ENCODE measurements at regions not wholly inside any gene's neighbourhood (a gene's known extent, or its start where the extent isn't known, plus 50 kb on each side); places are given as distances from the start of the nearest gene placed in this dataset.
"Not testable (repeated sequence)": the region's sequence is repeated elsewhere in the genome, so short reads cannot be mapped to it uniquely, and the experiment has no call there.

DNA sequence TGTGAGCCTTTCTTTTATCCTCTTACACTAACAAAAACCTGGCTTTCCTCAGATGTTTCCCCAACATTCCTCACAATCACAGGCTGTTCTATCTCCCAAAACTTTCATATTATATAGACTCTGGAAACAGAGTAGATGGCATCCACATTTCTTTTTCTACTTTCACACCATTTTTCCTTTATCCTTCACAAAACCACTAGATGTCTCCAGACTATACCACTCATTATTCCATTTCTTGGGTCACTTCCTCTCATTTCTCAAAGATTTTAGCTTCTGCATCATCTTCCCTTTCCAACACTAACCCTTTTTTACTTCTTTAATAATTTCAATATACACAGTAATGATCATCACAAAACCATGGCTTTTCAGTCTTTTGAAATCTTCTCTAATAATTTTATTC lies 286.0 kb upstream of the DEPDC1 start:
- DNase-seq (ENCODE audit: low spot score) = no peak

DNA sequence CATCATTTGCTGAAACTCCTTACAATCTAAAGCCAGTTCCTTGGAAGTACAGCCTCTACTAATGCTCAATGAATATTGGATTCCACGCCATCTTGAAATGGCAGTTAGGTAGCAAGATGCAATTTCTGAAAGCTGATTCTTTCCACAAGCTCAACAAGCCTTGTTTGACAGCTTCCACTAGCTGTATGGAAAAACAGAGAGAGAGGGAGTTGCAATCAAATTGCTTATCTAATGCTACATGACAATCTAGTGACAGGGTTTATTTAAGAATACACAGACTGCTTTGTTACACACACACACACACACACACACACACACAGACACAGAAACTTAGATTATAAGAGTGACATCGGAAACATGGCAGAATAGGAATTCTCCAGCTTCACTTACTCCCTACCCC lies 288.4 kb upstream of the DEPDC1 start:
- no peak for DNase-seq (ENCODE audit: low spot score)

DNA sequence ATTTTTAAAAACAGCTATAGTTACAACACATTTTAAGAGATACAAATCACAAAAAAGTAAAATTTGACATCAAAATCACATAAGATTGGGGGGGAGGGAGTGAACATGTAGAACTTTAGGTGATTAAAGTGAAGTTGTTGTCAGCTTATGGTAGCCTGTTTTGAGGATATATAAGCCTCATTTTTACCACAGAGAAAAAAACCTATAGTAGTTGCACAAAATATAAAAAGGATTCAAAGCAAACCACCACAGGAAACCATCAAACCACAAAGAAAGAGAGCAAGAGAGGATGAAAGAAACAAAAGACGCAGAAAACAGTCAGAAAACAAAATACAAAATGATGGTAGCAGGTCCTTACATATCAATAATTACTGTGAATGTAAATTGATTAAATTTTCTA lies 291.9 kb upstream of the DEPDC1 start:
- no peak for DNase-seq (ENCODE audit: low spot score)

DNA sequence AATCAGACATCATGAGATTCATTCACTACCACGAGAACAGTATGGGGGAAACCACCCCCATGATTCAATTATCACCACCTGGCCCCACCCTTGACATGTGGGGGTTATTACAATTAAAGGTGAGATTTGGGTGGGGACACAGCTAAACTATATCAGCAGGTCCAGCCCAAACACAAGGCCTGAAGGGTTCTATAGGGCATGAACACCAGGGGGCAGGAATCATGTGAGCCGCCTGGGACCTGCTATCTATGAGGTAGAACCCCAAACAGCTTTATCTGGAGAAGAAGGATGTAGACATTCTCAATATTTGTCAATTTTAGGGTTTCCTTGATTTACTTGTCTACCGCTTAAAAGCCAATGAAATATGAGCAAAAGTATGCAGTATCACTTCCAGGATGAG lies 294.9 kb upstream of the DEPDC1 start:
- no peak for DNase-seq (ENCODE audit: low spot score)

DNA sequence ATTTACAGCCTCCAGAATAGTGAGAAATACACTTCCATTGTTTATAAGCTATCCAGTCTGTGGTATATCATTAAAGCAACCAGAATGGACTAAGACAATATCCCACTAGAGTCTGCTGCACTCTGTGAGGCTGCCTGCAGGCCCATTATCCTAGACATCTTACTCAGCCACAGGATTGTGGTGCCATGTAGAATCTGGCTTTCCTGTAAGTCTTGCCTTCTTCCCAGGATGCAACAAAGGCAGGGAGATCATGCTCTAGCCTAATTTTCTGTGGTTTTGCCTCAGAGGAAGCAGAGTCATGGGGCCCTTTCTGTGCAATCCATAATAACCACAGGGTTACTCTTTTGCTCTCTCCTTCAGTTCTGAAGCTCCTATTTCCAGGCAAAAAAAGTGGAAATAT lies 299.1 kb upstream of the DEPDC1 start:
- DNase-seq (ENCODE audit: low spot score) = no peak

DNA sequence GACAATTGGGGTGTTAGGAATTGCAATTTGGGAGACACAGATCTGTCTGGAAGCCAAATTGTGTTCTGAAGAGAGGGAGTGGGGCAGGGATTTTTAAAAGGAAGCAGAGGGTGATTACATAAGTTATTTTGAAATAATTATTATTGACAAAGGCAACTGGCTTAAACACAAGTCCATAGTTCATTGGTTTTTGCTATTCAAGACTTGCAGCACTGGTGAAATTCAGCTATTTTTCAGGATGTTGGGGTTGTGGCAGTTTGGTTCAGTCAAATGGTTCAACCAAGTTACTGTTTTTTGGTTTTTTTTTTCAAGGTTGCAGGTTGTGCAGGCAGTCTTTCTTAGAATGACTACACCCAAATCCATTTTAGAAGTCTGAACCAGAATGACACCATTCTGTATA lies 300.0 kb upstream of the DEPDC1 start:
- DNase-seq (ENCODE audit: low spot score) = no peak

DNA sequence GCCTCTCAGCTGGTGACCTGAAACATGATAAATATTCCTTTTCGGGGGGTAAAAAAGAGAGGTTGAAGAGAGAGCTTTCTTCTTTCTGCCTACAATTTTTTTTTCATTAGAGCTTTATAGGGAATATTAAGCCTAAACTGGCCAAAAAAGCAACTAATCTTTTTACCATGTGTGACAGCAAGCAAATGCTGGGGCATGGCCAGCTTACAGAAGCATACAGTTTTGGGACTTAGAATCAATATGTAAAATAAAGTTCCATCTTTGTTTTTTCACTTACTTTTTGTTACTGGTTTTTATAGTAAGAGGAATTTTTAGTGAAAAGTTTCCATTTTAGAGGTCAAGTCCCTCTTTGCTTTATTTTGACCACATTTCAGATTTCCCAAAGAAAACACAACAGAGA lies 301.2 kb upstream of the DEPDC1 start:
- DNase-seq (ENCODE audit: low spot score) = no peak

DNA sequence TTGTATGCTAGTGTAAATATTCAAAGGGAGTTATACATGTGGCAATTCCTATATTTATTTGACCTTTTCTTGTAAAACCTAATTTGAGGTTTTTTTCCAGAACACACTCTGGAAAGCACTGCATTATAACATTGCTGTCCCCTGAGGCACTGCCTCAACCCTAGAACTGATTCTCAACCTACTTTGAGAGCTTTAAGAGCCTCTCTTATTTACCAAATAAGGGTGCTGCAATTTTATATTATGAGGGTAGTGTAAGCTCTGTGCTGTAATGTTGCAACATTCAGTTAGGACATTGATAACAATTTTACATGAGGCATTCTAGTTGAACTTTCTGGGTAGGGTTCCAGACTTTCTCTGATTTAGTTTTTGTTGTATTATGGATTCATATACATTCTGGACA lies 302.2 kb upstream of the DEPDC1 start:
- no peak for DNase-seq (ENCODE audit: low spot score)

DNA sequence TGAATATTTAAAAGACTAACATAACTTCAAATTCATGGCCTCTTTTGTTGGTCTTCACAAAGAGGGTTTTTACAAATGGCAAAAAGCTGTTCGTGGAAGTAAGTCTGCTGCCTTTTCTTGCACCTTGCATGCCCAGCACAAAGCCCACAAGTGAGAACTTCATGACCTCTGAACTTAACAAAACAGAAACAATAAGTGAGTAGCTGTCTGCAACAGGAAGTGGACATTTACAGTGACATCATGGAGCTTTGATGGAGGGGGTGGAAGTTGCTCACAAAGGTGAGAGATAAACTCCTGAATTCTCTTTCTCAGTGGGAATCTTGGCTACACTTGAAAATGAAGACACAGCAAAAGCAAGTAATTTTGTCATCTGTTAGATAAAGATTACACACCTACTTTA lies 303.3 kb upstream of the DEPDC1 start:
- DNase-seq (ENCODE audit: low spot score) = no peak

DNA sequence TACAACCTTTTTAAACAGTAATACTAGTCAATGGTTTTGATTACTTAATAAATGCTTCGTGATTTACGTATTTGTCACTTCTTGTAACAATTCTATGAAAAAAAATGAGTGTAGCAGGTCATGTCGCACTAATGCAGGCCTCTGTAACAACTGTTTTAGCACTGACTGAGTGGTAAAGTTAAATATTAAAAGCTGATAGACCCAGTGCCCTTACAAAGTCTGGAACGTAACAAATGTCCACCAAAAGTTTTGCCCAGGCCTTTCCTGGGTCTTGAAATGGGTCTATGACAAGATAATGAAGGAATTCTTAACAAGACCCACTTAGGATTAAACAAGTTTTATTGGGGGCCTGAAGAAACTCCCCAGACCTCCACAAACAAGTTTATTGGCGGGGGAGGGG lies 304.6 kb upstream of the DEPDC1 start:
- DNase-seq (ENCODE audit: low spot score) = no peak

DNA sequence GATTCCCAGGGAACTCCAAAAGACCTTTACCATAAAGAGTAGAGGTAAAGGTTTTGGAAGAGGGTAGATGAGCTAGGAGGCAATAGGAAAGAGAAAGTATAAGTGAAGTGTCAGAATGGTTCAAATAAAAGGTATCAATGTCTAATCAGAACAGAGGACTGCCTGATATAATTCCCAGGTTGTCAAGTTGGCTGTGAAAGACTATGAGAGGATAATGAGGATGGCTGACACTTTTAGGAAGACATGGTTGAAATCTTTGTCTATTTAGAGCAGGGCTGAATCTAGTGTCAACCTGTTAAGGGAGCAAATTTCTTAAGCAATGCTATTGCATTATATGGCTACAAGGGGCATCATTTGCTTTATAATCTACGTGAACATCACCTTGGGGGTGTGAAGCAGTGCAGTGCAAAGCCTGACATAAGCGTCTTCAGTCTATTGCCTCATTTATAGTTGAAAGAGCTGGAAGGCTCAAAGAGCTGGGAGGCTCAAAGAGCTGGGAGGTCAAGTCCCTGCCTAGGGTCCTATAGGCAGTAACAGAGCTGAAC lies 308.3 kb upstream of the DEPDC1 start:
- DNase-seq (ENCODE audit: low spot score) = no peak

DNA sequence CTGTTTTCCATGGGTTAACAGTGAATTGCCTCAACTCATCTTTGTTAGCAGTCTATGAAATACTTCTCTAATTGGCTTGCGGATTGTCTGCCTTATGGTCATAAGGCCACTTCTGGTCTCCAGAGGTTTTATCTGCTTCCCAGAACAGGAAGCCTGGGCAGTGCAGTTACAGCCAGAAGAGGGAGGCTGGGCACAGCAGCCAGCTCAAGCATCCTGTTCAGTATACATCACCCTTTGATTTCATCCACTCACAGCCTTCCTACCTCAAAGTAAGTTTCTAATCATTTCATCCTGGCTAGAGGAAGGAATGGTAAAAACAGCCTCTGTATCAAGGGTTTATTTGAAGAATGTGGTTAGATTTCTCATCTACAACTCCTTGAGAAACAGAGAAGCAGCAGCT lies 311.5 kb upstream of the DEPDC1 start:
- no peak for DNase-seq (ENCODE audit: low spot score)

DNA sequence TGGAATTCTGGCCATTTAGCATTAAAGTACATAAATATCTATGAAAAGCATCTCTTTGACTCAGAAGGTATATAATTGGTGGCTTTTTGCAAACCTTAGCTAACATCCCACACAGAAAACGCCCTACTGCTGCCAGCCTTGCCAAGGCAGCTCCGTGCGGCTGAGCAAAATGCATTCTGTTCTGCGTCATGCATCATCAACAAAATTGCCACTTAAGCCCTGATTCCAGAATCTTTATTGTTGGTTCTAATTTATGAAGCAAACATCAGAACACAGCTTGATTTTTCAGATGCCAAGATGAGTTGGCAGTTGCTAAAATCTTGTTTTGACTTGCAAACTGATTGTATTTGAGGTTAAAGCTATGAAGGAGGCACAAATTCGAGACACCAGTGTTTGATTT lies 314.9 kb upstream of the DEPDC1 start:
- no peak for DNase-seq (ENCODE audit: low spot score)

DNA sequence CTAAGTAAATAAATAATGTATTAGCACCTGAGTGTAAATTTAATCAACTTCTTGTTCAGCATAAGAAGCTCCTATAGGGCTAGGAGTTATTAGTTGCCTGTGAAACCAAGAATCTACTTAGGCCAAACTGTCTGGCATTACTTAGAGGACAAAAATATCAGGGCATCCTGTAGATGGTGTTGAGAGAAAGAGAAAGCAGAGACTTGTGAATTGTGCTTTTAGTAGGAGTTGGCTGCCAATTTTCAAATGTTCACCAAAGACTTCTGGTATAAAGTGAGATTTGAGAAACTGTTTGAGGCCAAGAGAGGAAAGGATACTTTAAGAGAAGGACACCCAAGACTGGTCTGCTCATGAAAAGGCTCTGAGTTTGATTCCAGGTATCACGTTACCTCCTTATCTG lies 315.5 kb upstream of the DEPDC1 start:
- no peak for DNase-seq (ENCODE audit: low spot score)

DNA sequence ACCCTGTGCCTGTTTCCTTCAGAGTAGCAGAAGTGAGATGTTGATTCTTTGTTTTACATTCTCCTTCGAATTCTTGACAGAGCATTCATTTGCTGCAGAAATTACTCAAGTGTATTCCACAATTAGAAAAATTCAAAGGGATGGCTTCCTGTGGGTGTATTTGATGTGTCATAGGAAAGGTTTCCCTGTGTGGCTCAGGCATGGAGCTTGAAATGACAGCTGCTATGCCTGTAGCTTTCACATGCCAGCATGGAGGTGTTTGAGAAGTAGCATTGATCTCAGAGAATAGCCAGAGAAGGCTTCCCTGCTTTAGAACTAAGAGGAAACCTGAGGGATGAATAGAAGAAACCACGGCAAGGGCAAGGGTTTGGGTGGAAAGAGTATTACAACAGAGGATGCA lies 317.2 kb upstream of the DEPDC1 start:
- DNase-seq (ENCODE audit: low spot score) = peak; percentile 13

DNA sequence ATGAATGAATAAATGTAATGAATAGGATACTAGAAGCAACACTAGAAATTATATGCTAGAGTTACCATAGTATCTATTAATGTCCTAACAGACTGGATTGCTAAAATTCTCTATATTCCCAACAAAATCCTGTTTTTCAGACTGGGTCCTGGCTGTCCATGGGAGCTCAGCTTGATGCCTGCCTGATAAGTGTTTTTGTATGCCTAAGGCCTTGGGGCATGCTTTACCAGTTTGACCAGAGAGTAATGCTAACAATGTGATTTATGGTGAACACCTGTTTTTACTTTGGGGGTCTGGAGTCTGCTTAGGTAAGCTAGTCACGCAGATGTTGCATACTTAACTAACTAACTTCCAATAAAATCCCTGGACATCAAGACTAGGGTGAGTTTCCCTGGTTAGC lies 318.8 kb upstream of the DEPDC1 start:
- DNase-seq (ENCODE audit: low spot score) = no peak

DNA sequence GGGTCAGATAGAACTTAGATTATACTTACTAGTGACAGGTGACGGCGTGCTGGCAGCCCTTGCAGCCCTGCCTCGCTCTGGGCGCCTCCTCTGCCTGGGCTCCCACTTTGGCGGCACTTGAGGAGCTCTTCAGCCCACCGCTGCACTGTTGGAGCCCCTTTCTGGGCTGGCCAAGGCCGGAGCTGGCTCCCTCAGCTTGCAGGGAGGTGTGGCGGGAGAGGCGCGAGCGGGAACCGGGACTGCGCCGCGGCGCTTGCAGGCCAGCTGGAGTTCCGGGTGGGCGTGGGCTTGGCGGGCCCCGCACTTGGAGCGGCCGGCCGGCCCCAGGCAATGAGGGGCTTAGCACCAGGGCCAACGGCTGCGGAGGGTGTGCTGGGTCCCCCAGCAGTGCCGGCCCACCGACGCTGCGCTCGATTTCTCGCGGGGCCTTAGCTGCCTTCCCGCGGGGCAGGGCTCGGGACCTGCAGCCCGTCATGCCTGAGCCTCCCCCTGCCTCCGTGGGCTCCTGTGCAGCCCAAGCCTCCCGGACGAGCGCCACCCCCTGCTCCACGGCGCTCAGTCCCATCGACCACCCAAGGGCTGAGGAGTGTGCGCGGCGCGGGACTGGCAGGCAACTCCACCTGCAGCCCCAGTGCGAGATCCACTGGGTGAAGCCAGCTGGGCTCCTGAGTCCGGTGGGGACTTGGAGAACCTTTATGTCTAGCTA lies 320.8 kb upstream of the DEPDC1 start:
- DNase-seq (ENCODE audit: low spot score) = not testable (repeated sequence)

DNA sequence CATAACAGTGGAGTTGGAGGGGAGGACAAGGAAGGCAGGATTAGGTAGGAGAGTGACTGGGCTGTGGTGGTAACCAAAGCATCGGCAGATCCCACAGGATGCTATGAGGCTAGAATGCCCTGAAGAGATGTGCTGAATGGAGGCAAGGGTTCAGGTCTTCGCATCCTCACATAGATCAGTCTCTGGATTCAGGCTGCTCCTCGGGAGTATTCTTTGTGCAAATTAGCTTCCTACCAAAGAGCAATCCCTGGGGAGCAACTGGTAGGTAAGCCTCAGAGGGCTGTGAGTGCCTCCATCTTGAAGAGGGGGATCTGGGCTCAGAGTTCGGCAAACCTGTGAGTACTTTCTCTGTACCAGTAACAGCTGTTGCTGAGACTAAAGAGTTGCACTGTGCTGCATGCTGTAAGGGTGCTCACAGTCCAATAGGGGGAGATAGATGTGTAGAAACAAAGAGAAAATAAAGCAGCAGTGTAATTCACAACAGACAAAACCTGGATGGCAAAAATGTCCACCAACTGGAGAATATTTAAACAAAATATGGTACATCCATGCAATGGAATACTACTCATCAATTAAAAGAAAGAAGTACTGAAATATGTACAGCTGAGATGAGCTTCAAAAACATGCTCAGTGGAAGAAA lies 322.4 kb upstream of the DEPDC1 start:
- peak; percentile 40 for DNase-seq (ENCODE audit: low spot score)

DNA sequence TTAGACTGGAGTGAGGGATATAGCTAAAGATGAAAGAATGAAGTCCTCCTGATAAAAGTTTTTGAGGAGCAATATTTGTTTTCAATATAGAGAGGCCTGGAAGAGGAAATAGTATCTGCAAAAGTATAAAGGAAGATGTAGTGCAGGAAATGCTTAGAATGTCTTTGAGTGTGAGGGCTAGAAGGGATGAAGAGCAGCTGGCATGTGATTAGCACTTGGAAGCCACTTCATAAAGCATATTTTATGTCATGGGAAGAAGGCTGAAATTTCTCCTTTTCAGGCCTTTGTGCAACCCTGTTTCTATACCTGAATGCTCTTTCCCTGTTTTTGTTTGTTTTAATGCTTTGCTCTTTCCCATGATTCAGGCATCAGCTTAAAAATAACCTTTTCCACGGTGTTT lies 323.3 kb upstream of the DEPDC1 start:
- DNase-seq (ENCODE audit: low spot score) = no peak

DNA sequence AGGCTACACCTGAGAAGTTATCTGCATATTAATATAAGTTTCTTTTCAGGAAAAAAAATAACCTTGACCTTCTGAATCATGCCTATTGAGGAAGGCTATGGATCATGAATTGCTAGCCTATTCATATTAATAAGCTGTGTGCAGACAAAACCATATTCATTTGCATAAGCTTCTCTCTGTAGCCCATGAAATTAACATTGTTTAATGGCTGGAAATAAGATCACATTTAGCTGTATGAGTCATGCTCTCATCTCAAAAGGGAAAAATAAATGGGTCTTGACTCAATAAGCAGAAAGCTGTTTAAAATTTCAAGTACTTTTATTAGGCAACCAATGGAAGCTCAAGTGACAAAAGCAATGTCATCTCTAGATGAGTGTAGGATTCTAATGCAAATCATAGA lies 330.0 kb upstream of the DEPDC1 start:
- DNase-seq (ENCODE audit: low spot score) = no peak

DNA sequence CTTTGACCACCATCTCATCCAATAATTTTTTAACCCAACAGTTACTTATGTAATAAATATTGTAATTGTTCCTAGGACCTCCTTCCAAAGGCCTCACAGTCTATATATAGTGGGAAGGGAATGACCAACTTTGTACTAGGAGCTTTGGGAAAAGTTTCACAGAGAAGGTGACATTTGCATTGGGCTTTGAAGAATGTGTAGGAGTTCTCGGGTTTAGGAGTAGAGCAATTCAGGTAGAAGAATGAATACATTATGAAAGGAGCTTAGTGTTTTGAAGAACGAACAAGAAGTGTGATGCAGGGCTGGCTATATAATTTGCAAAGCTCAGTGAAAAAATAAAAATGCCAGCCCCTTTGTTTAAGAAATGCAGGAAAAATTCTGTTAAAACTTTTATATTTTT lies 330.4 kb upstream of the DEPDC1 start:
- DNase-seq (ENCODE audit: low spot score) = no peak

DNA sequence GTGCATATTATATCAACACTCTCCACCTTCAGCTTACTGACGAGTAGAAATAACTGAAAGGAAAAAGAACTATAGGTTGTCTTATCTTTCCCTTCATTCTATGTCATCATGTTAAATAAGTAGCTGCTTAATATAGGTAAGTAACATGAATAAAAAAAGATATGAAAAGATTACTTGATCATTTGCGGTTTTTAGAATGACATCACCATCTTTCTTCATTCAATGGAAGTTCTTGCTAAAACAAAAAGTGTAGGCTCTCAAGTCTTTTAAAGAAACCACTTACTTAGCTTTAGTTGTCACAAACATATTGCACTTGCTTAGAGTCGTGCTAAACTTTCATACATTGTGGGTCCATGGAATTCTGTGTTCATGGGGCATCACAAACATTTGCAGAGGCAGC lies 331.1 kb upstream of the DEPDC1 start:
- no peak for DNase-seq (ENCODE audit: low spot score)

DNA sequence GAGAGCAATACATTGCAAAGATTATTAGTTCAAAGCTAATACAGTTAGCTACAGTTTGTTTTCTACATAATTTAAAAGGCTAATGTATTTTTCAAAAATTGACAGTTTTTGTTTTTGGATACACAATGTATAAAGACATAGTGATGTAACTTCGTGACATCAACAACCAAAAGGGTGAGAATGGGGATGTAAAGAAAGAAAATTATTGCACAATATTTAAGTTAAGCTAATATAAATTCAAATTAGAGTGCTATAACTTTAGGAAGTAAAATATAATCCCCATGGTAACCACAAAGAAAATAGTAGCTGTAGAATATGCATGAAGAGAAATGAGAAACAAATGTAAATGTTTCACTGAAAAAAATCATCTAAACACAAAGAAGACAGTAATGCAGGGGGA lies 334.4 kb upstream of the DEPDC1 start:
- DNase-seq (ENCODE audit: low spot score) = no peak

DNA sequence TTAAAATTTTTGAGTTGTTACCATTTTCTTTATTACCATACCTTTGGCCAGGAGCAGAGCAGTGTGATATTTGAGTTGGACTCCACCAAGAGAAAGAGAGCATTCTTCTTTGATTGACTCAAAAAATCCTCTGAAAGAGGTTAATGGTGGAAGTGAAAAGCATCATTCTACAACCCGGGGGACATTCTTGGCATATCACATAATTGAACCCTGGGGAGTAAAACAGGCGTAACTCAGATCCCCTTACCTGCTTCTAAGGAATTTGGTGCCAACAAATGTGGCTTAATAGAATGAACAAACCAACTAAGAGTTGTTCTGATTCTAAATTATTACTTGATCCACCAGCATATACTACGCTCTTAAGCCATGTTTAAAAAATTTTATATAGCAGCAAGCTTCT lies 351.1 kb upstream of the DEPDC1 start:
- DNase-seq (ENCODE audit: low spot score) = no peak
